Colonic mucosa (tissue), 4 donors: ENCODE measurements at regions not wholly inside any gene's neighbourhood (a gene's known extent, or its start where the extent isn't known, plus 50 kb on each side); places are given as distances from the start of the nearest gene placed in this dataset.

ENCODE experiments used
- DNase-seq: peaks from one replicate; pipeline ENCODE4 v3.0.0-alpha.2; 2020
- H3K27ac ChIP-seq: fragments of 200-600 bp; one replicate; pipeline ENCODE4 v1.8.0; 2021
- H3K27me3 ChIP-seq: fragments of 200-600 bp; one replicate; pipeline ENCODE4 v1.8.0; 2021
- H3K36me3 ChIP-seq: fragments of 200-600 bp; one replicate; pipeline ENCODE4 v1.8.0; 2021
- H3K4me1 ChIP-seq: fragments of 200-600 bp; one replicate; pipeline ENCODE4 v1.8.0; 2021; ENCODE audit warnings: mild to moderate bottlenecking
- H3K4me3 ChIP-seq: fragments of 200-600 bp; one replicate; pipeline ENCODE4 v1.8.0; 2021
- H3K9ac ChIP-seq, 2 donors: one replicate each; pipeline ENCODE4 v1.7.0; 2013; ENCODE audit warnings: control low read depth in 2 of 2, low read depth in 2 of 2, low read length in 2 of 2
- H3K9me3 ChIP-seq: fragments of 200-600 bp; one replicate; pipeline ENCODE4 v1.8.0; 2021
- intact Hi-C: fragments of 100-400 bp; cut with DNase I; formaldehyde crosslinking; loops from one replicate; pipeline ENCODE4 v1.14.1; 2022
- TF ChIP-seq, protein P1 (sequence below): fragments of 200-600 bp; IDR thresholded peaks from one replicate; pipeline ENCODE4 v1.8.0; 2022; ENCODE audit warnings: antibody characterized with exemption, mild to moderate bottlenecking
- donor health status: healthy.
- donor health status: DM: no; HTN: no; CAD: no.
- donor health status: DM: no; HTN: no; CAD: no.

DNA sequence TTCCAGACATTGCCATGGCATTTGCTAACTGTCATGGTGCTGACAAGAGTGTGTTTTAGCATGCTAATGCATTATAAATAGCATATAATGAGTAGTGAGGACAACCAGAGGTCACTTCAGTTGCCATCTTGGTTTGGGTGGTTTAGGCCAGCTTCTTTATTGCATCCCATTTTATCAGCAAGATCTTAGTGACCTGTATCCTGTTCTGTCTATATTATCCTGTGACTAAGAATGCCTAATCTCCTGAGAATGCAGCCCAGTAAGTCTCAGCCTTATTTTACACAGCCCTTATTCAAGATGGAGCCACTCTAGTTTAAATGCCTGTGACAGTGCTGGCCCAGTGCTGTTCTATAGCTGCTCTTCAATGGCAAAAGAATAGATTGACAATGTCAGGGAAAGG, 781.0 kb upstream of the ADGRB3 start:
- no peaks in the 10 kb centered on the region for H3K4me1 ChIP-seq
- H3K4me3 ChIP-seq = no peak overlapping the region
- H3K9me3 ChIP-seq = no peaks in the 10 kb centered on the region
- H3K36me3 ChIP-seq = no peaks in the 10 kb centered on the region
- intact Hi-C loops = no loop called here
- no peak for DNase-seq
- TF ChIP-seq, protein P1, sequence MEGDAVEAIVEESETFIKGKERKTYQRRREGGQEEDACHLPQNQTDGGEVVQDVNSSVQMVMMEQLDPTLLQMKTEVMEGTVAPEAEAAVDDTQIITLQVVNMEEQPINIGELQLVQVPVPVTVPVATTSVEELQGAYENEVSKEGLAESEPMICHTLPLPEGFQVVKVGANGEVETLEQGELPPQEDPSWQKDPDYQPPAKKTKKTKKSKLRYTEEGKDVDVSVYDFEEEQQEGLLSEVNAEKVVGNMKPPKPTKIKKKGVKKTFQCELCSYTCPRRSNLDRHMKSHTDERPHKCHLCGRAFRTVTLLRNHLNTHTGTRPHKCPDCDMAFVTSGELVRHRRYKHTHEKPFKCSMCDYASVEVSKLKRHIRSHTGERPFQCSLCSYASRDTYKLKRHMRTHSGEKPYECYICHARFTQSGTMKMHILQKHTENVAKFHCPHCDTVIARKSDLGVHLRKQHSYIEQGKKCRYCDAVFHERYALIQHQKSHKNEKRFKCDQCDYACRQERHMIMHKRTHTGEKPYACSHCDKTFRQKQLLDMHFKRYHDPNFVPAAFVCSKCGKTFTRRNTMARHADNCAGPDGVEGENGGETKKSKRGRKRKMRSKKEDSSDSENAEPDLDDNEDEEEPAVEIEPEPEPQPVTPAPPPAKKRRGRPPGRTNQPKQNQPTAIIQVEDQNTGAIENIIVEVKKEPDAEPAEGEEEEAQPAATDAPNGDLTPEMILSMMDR = no peak
- no peak overlapping the region for H3K27ac ChIP-seq
- H3K27me3 ChIP-seq = no peaks in the 10 kb centered on the region
- no peak overlapping the region for H3K9ac ChIP-seq

DNA sequence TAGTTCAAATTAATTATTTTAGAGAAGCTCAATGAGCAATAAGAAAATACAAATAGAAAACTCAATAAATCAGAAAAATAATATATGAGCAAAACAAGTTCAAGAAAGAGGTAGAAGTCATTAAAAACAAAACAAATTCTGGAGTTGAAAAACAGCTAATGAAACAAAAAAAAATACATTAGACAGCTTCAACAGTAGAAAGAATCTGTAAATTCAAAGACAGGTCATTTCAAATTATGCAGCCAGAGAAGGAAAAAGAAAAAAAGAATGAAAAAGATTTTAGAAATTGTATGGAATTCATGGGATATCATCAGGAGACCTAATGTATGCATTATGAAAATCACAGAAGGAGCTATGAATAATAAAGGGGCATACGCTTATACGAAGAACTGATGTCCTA, 795.3 kb upstream of the ADGRB3 start:
- Histone ChIP-seq H3K4me3 (no peak overlapping the region), H3K9me3 (no peaks in the 10 kb centered on the region), H3K36me3 (no peaks in the 10 kb centered on the region), H3K27ac (no peak overlapping the region), H3K4me1 (no peaks in the 10 kb centered on the region), H3K9ac (no peak overlapping the region), H3K27me3 (no peaks in the 10 kb centered on the region)
- DNase-seq = no peak
- intact Hi-C loops = no loop called here
- TF ChIP-seq, protein P1 = no peak

DNA sequence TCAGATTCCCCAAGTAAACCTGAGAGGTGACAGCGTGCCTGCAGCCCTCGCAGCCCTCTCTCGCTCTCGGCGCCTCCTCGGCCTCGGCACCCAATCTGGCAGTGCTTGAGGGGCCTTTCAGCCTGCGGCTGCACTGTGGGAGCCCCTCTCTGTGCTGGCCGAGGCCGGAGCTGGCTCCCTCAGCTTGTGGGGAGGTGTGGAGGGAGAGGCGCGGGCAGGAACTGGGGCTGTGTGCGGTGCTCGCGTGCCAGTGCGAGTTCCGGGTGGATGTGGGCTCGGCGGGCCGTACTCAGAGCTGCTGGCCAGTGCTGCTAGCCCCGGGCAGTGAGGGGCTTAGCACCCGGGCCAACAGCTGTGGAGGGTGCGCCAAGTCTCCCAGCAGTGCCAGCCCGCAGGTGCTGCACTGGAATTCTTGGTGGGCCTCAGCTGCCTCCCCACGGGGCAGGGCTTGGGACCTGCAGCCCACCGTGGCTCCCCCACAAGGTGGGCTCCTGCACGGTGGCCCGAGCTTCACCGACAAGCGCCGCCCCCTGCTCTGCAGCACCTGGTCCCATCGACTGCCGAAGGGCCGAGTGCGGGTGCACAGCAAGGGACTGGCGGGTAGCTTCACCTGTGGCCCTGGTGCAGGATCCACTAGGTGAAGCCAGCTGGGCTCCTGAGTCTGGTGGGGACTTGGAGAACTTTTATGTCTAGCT, 809.7 kb upstream of the ADGRB3 start:
- TF ChIP-seq, protein P1 = no peak
- H3K27me3 ChIP-seq = no peaks in the 10 kb centered on the region
- intact Hi-C loops = no loop called here
- DNase-seq = no peak
- H3K4me1 ChIP-seq = no peaks in the 10 kb centered on the region
- H3K9me3 ChIP-seq = no peaks in the 10 kb centered on the region
- no peaks in the 10 kb centered on the region for H3K36me3 ChIP-seq
- no peak overlapping the region for H3K27ac ChIP-seq
- H3K9ac ChIP-seq = no peak overlapping the region
- H3K4me3 ChIP-seq = no peak overlapping the region

DNA sequence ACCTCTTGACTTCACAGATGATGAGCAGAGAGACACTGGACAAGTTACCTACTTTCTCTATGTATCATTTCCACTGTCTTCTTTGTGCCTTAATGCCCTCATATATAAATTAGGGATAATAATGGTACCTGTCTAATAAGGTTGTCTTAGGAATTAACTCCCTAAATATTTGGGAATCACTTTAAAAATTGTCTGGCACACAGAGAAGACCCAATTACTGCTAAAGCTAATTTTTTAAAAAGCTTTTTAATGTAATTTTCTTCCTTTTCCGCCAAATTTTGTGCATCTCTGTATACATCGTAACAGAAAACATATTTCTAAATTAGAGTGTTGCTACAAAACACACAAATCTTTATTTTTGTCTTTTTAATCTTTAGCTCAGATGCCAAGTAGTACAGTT, 816.8 kb upstream of the ADGRB3 start:
- TF ChIP-seq, protein P1 = no peak
- intact Hi-C loops = no loop called here
- no peaks in the 10 kb centered on the region for H3K4me1 ChIP-seq
- H3K4me3 ChIP-seq = no peak overlapping the region
- DNase-seq = no peak
- no peaks in the 10 kb centered on the region for H3K36me3 ChIP-seq
- H3K27ac ChIP-seq = no peak overlapping the region
- peaks cover 4% of the 10 kb centered on the region for H3K9me3 ChIP-seq
- H3K9ac ChIP-seq = no peak overlapping the region
- H3K27me3 ChIP-seq = peaks cover 6% of the 10 kb centered on the region

GRCh38 chr6:67815623-67816022, 819.5 kb upstream of the ADGRB3 start:
- Histone ChIP-seq H3K9me3 (peaks cover 4% of the 10 kb centered on the region), H3K36me3 (no peaks in the 10 kb centered on the region), H3K4me1 (no peaks in the 10 kb centered on the region), H3K27me3 (peaks cover 6% of the 10 kb centered on the region), H3K9ac (no peak overlapping the region), H3K27ac (no peak overlapping the region), H3K4me3 (no peak overlapping the region)
- TF ChIP-seq, protein P1 = no peak
- no peak for DNase-seq
- intact Hi-C loops = no loop called here
